ENCODE measurements at regions not wholly inside any gene's neighbourhood (a gene's known extent, or its start where the extent isn't known, plus 50 kb on each side); places are given as distances from the start of the nearest gene placed in this dataset.

- TF ChIP-seq CTCF (IDR thresholded peaks at IDR 0.05; ENCODE audit: borderline replicate concordance, extremely low read depth, low read length, poor library complexity, severe bottlenecking) (no peak), EZH2 (IDR thresholded peaks at IDR 0.05; ENCODE audit: borderline replicate concordance, low read depth, low read length, severe bottlenecking) (no peak)
Measured at GRCh38 chr1:34346128-34346527, 169.4 kb downstream of the C1orf94 start.

All from DND-41 (cell line).